HepG2 (cell line): ENCODE measurements at regions not wholly inside any gene's neighbourhood (a gene's known extent, or its start where the extent isn't known, plus 50 kb on each side); places are given as distances from the start of the nearest gene placed in this dataset.

Source experiments
- AGO1 ChIP-seq: fragments of 200-400 bp; formaldehyde crosslinking; IDR thresholded peaks from 2 replicates; pipeline ENCODE4 v1.6.1; 2017; ENCODE audit warnings: mild to moderate bottlenecking, low read depth, low read length, moderate library complexity; ENCODE audit not compliant: poor library complexity, severe bottlenecking
- ARID2 ChIP-seq: sonication (generic); formaldehyde crosslinking; IDR thresholded peaks from 2 replicates; pipeline ENCODE4 v1.8.1; 2022; ENCODE audit warnings: mild to moderate bottlenecking, missing genetic modification reagents, borderline replicate concordance
- ATM ChIP-seq: fragments of 450-650 bp; IDR thresholded peaks from 2 replicates; pipeline ENCODE4 v1.7.1; 2017; ENCODE audit warnings: mild to moderate bottlenecking, borderline replicate concordance
- CC2D1A ChIP-seq: sonication (generic); formaldehyde crosslinking; IDR thresholded peaks from 2 replicates; pipeline ENCODE4 v1.8.1; 2023; ENCODE audit warnings: mild to moderate bottlenecking, missing genetic modification reagents
- FOSL2 ChIP-seq: sonication (generic); formaldehyde crosslinking; IDR thresholded peaks from 2 replicates; pipeline ENCODE4 v1.4.0; 2020; ENCODE audit warnings: missing genetic modification reagents
- GATAD2A ChIP-seq: IDR thresholded peaks from 2 replicates; pipeline ENCODE4 v1.6.1; 2016
- HCFC1 ChIP-seq: fragments of 150-350 bp; IDR thresholded peaks from 2 replicates; pipeline ENCODE4 v1.6.1; 2014; ENCODE audit warnings: low read depth, low read length
- JUN ChIP-seq: sonication (generic); formaldehyde crosslinking; IDR thresholded peaks from 2 replicates; pipeline ENCODE4 v1.4.0; 2020; ENCODE audit warnings: mild to moderate bottlenecking, missing genetic modification reagents
- KLF12 ChIP-seq: sonication (generic); formaldehyde crosslinking; IDR thresholded peaks from 2 replicates; pipeline ENCODE4 v1.4.0; 2020; ENCODE audit warnings: missing genetic modification reagents, borderline replicate concordance
- KMT2B ChIP-seq: IDR thresholded peaks from 2 replicates; pipeline ENCODE4 v1.6.1; 2016; ENCODE audit warnings: missing genetic modification reagents, missing compliant biosample characterization
- MAFK ChIP-seq, 2 experiments: IDR thresholded peaks in 1 of 2; conservative IDR thresholded peaks in 1 of 2; 2 replicates each; pipeline ENCODE4 v1.6.1; 2011; ENCODE audit warnings: improper control_type of control experiment in 2 of 2, low read length in 2 of 2
- MAZ ChIP-seq, 2 experiments: sonication (generic) in 1 of 2; formaldehyde crosslinking in 1 of 2; IDR thresholded peaks; 2 replicates each; pipeline versions ENCODE4 v1.5.0 to v1.6.1; 2012 to 2020; ENCODE audit warnings: low read depth in 2 of 2, mild to moderate bottlenecking in 2 of 2, borderline replicate concordance in 1 of 2, improper control_type of control experiment in 1 of 2, low read length in 1 of 2, missing genetic modification reagents in 1 of 2, moderate library complexity in 1 of 2
- NR2C2 ChIP-seq: sonication (generic); formaldehyde crosslinking; IDR thresholded peaks from 2 replicates; pipeline ENCODE4 v1.4.0; 2020; ENCODE audit warnings: missing genetic modification reagents, mild to moderate bottlenecking, moderate library complexity, borderline replicate concordance
- PPARG ChIP-seq: conservative IDR thresholded peaks from 2 replicates; pipeline ENCODE4 v1.6.1; 2016; ENCODE audit warnings: missing biosample characterization, missing genetic modification reagents
- PRPF4 ChIP-seq: fragments of 200-400 bp; formaldehyde crosslinking; IDR thresholded peaks from 2 replicates; pipeline ENCODE4 v1.6.1; 2016; ENCODE audit warnings: low read length, low read depth; ENCODE audit not compliant: poor library complexity, severe bottlenecking
- SP5 ChIP-seq: IDR thresholded peaks from 2 replicates; pipeline ENCODE4 v1.6.1; 2016; ENCODE audit warnings: low read depth, borderline replicate concordance
- ZBTB38 ChIP-seq: sonication (generic); formaldehyde crosslinking; IDR thresholded peaks from 2 replicates; pipeline ENCODE4 v1.5.1; 2020; ENCODE audit warnings: mild to moderate bottlenecking, missing genetic modification reagents
- ZEB1 ChIP-seq: IDR thresholded peaks from 2 replicates; pipeline ENCODE4 v1.6.1; 2012; ENCODE audit warnings: mild to moderate bottlenecking, low read depth, inconsistent platforms; ENCODE audit not compliant: insufficient replicate concordance
- ZFP37 ChIP-seq: sonication (generic); formaldehyde crosslinking; IDR thresholded peaks from 2 replicates; pipeline ENCODE4 v1.4.0; 2020; ENCODE audit warnings: missing genetic modification reagents, borderline replicate concordance
- ZNF30 ChIP-seq: sonication (generic); formaldehyde crosslinking; IDR thresholded peaks from 2 replicates; pipeline ENCODE4 v1.5.0; 2020; ENCODE audit warnings: mild to moderate bottlenecking, missing genetic modification reagents
- ZNF329 ChIP-seq: sonication (generic); formaldehyde crosslinking; IDR thresholded peaks from 2 replicates; pipeline ENCODE4 v1.9.0; 2021; ENCODE audit warnings: low read depth, mild to moderate bottlenecking, missing genetic modification reagents
- ZNF446 ChIP-seq: sonication (generic); formaldehyde crosslinking; IDR thresholded peaks from 2 replicates; pipeline ENCODE4 v1.5.0; 2020; ENCODE audit warnings: mild to moderate bottlenecking, missing genetic modification reagents
- TF ChIP-seq, protein P1 (sequence below): sonication (generic); formaldehyde crosslinking; IDR thresholded peaks from 2 replicates; pipeline ENCODE4 v1.4.0; 2020; ENCODE audit warnings: missing genetic modification reagents
- TF ChIP-seq, protein P2 (sequence below): IDR thresholded peaks from 2 replicates; pipeline ENCODE4 v1.6.1; 2016; ENCODE audit warnings: missing biosample characterization, missing genetic modification reagents, low read depth

DNA sequence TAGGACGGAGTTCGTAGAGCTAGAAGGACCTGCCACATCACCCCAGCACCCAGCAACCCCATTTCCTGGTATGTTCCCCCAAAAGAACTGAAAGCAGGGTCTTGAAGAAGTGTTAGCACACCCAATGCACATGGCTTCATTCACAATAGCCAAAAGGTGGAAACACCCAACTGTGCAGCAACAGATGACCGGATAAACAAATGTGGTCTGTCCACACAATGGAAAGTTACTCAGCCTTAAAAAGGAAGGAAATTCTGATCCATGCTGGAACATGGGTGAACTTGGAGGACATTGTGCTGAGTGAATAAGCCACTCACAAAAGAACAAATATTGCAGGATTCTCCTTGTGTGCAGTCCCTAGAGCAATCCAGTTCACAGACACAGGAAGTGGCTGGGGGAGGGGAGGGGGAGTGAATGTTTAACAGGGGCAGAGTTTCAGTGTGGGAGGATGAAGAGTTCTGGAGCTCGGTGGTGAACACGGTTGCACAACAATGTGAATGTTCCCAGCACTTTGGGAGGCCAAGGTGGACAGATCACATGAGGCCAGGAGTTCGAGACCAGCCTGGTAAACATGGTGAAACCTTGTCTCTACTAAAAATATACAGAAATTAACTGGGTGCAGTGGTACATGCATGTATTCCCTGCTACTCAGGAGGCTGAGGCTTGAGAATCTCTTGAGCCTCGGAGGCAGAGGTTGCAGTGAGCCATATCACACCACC lies 157.5 kb downstream of the NUP210 start (continued):
- TF ChIP-seq ZFP37 (CRISPR knock-in tag) (no peak), KMT2B (peak; percentile 60; the same call in 1 of the 2 replicates), ZEB1 (no peak), ZNF329 (0 out of 2 replicates have a peak, but pooled peaks have one; percentile 47), MAZ (IDR thresholded peaks at IDR 0.05; ENCODE audit: borderline replicate concordance, low read depth, low read length) (0 out of 2 replicates have a peak, but pooled peaks have one; percentile 54), MAZ (CRISPR knock-in tag; IDR thresholded peaks at IDR 0.05; ENCODE audit: low read depth) (peak; percentile 74), AGO1 (no peak), ATM (peak; percentile 19; the same call in 1 of the 2 replicates), SP5 (CRISPR knock-in tag) (peak; percentile 67), FOSL2 (CRISPR knock-in tag) (peak; percentile 87), KLF12 (CRISPR knock-in tag) (no peak), CC2D1A (peak; percentile 77; the same call in 1 of the 2 replicates), NR2C2 (CRISPR knock-in tag) (peak; percentile 81), PRPF4 (peak; percentile 92), ZNF30 (CRISPR knock-in tag) (no peak), PPARG (CRISPR knock-in tag) (peak; percentile 84), ZNF446 (CRISPR knock-in tag) (peak; percentile 72; the same call in 1 of the 2 replicates), MAFK (conservative IDR thresholded peaks at IDR 0.05 in 1 of 2, IDR thresholded peaks at IDR 0.05 in 1 of 2; ENCODE audit: low read length in 2 of 2) (0 out of 4 replicates have a peak, but pooled peaks of 1 of the 2 experiments have one; percentile 1), ZBTB38 (CRISPR knock-in tag) (peak; percentile 86), GATAD2A (CRISPR knock-in tag) (peak; percentile 98), JUN (CRISPR knock-in tag) (peak; percentile 89), ARID2 (CRISPR knock-in tag) (peak; percentile 76; the same call in 1 of the 2 replicates), HCFC1 (no peak; the same call in 1 of the 2 replicates)
- TF ChIP-seq, protein P1, sequence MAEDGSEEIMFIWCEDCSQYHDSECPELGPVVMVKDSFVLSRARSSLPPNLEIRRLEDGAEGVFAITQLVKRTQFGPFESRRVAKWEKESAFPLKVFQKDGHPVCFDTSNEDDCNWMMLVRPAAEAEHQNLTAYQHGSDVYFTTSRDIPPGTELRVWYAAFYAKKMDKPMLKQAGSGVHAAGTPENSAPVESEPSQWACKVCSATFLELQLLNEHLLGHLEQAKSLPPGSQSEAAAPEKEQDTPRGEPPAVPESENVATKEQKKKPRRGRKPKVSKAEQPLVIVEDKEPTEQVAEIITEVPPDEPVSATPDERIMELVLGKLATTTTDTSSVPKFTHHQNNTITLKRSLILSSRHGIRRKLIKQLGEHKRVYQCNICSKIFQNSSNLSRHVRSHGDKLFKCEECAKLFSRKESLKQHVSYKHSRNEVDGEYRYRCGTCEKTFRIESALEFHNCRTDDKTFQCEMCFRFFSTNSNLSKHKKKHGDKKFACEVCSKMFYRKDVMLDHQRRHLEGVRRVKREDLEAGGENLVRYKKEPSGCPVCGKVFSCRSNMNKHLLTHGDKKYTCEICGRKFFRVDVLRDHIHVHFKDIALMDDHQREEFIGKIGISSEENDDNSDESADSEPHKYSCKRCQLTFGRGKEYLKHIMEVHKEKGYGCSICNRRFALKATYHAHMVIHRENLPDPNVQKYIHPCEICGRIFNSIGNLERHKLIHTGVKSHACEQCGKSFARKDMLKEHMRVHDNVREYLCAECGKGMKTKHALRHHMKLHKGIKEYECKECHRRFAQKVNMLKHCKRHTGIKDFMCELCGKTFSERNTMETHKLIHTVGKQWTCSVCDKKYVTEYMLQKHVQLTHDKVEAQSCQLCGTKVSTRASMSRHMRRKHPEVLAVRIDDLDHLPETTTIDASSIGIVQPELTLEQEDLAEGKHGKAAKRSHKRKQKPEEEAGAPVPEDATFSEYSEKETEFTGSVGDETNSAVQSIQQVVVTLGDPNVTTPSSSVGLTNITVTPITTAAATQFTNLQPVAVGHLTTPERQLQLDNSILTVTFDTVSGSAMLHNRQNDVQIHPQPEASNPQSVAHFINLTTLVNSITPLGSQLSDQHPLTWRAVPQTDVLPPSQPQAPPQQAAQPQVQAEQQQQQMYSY (CRISPR knock-in tag), result peak; percentile 75; the same call in 1 of the 2 replicates
- TF ChIP-seq, protein P2, sequence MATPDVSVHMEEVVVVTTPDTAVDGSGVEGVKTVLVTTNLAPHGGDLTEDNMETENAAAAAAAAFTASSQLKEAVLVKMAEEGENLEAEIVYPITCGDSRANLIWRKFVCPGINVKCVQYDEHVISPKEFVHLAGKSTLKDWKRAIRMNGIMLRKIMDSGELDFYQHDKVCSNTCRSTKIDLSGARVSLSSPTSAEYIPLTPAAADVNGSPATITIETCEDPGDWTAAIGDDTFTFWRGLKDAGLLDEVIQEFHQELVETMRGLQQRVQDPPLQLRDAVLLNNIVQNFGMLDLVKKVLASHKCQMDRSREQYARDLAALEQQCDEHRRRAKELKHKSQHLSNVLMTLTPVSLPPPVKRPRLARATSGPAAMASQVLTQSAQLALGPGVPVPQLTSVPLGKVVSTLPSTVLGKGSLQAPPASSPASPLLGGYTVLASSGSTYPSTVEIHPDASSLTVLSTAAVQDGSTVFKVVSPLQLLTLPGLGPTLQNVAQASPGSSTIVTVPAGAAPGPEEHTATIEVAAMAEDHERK (CRISPR knock-in tag), result no peak; the same call in 1 of the 2 replicates
